Mesenchymal stem cell (in vitro differentiated cells and primary cell): ENCODE measurements at regions not wholly inside any gene's neighbourhood (a gene's known extent, or its start where the extent isn't known, plus 50 kb on each side); places are given as distances from the start of the nearest gene placed in this dataset.

Experiments used
- DNase-seq: peaks from one replicate; pipeline ENCODE4 v3.0.0-alpha.2; 2013
- H2AFZ ChIP-seq: one replicate; pipeline ENCODE4 v1.6.1; 2013; ENCODE audit warnings: low read depth, mild to moderate bottlenecking, control low read depth, inconsistent platforms, low read length, moderate library complexity
- H2AK5ac ChIP-seq: 2 replicates; pipeline ENCODE4 v1.6.1; 2013; ENCODE audit warnings: low read length, moderate library complexity, mild to moderate bottlenecking, inconsistent platforms; ENCODE audit not compliant: severe bottlenecking
- H2BK120ac ChIP-seq: one replicate; pipeline ENCODE4 v1.6.1; 2013; ENCODE audit warnings: low read depth, mild to moderate bottlenecking, inconsistent platforms, low read length, moderate library complexity
- H2BK12ac ChIP-seq, 2 experiments: one replicate each; pipeline ENCODE4 v1.6.1; 2013; ENCODE audit warnings: inconsistent platforms in 2 of 2, low read length in 2 of 2, mild to moderate bottlenecking in 2 of 2, moderate library complexity in 2 of 2, control low read depth in 1 of 2
- H2BK15ac ChIP-seq: one replicate; pipeline ENCODE4 v1.6.1; 2013; ENCODE audit warnings: mild to moderate bottlenecking, low read depth, inconsistent platforms; ENCODE audit not compliant: poor library complexity, severe bottlenecking
- H2BK5ac ChIP-seq: 2 replicates; pipeline ENCODE4 v1.6.1; 2013; ENCODE audit warnings: low read depth, mild to moderate bottlenecking, low read length, control low read depth, inconsistent platforms; ENCODE audit not compliant: poor library complexity, severe bottlenecking
- H3K14ac ChIP-seq, 2 experiments: one replicate each; pipeline ENCODE4 v1.6.1; 2013; ENCODE audit warnings: inconsistent platforms in 2 of 2, low read length in 2 of 2, control low read depth in 1 of 2, mild to moderate bottlenecking in 1 of 2, moderate library complexity in 1 of 2
- H3K18ac ChIP-seq, 2 experiments: one replicate each; pipeline ENCODE4 v1.6.1; 2013; ENCODE audit warnings: inconsistent platforms in 2 of 2, low read length in 2 of 2, control low read depth in 1 of 2, low read depth in 1 of 2, mild to moderate bottlenecking in 1 of 2
- H3K23ac ChIP-seq, 2 experiments: one replicate each; pipeline ENCODE4 v1.6.1; 2013; ENCODE audit warnings: inconsistent platforms in 2 of 2, low read length in 2 of 2, mild to moderate bottlenecking in 2 of 2, moderate library complexity in 2 of 2, control low read depth in 1 of 2
- H3K27ac ChIP-seq: 2 replicates; pipeline ENCODE4 v1.5.1; 2013; ENCODE audit warnings: mild to moderate bottlenecking, moderate library complexity, low read length, control low read depth, inconsistent platforms; ENCODE audit not compliant: poor library complexity, severe bottlenecking
- H3K27me3 ChIP-seq, 2 experiments: 2 replicates each; pipeline versions ENCODE4 v1.6.1 to v1.7.0; 2013; ENCODE audit warnings: low read length in 2 of 2, mild to moderate bottlenecking in 2 of 2, moderate library complexity in 2 of 2, control low read depth in 1 of 2, inconsistent platforms in 1 of 2; ENCODE audit not compliant: control insufficient read depth in 1 of 2, insufficient read depth in 1 of 2
- H3K36me3 ChIP-seq, 2 experiments: 2 replicates each; pipeline versions ENCODE4 v1.6.1 to v1.7.0; 2013; ENCODE audit warnings: low read length in 2 of 2, control low read depth in 1 of 2, inconsistent platforms in 1 of 2, low read depth in 1 of 2, mild to moderate bottlenecking in 1 of 2; ENCODE audit not compliant: insufficient read depth in 2 of 2, control insufficient read depth in 1 of 2
- H3K4ac ChIP-seq, 2 experiments: one replicate each; pipeline ENCODE4 v1.6.1; 2013; ENCODE audit warnings: inconsistent platforms in 2 of 2, low read length in 2 of 2, mild to moderate bottlenecking in 2 of 2, moderate library complexity in 2 of 2, control low read depth in 1 of 2, low read depth in 1 of 2
- H3K4me1 ChIP-seq: 2 replicates; pipeline ENCODE4 v1.6.1; 2013; ENCODE audit warnings: low read depth, low read length, control low read depth; ENCODE audit not compliant: control insufficient read depth, insufficient read depth
- H3K4me2 ChIP-seq: 2 replicates; pipeline ENCODE4 v1.6.1; 2013; ENCODE audit warnings: low read length, mild to moderate bottlenecking, inconsistent platforms; ENCODE audit not compliant: poor library complexity, severe bottlenecking
- H3K4me3 ChIP-seq, 2 experiments: 2 replicates each; pipeline versions ENCODE4 v1.5.1 to v1.7.0; 2013; ENCODE audit warnings: low read length in 2 of 2, mild to moderate bottlenecking in 2 of 2, control low read depth in 1 of 2, low read depth in 1 of 2; ENCODE audit not compliant: insufficient read depth in 1 of 2
- H3K79me1 ChIP-seq: replicated peaks from 2 replicates; pipeline ENCODE4 v1.6.1; 2013; ENCODE audit warnings: mild to moderate bottlenecking, control low read depth, low read length, inconsistent platforms; ENCODE audit not compliant: poor library complexity, severe bottlenecking
- H3K9ac ChIP-seq: 2 replicates; pipeline ENCODE4 v1.7.0; 2013; ENCODE audit warnings: mild to moderate bottlenecking, low read length, moderate library complexity
- H3K9me3 ChIP-seq: 2 replicates; pipeline ENCODE4 v1.7.0; 2013; ENCODE audit warnings: mild to moderate bottlenecking, low read length; ENCODE audit not compliant: control insufficient read depth
- H4K8ac ChIP-seq: one replicate; pipeline ENCODE4 v1.6.1; 2013; ENCODE audit warnings: inconsistent platforms, mild to moderate bottlenecking, low read length, moderate library complexity
- H4K91ac ChIP-seq: one replicate; pipeline ENCODE4 v1.6.1; 2013; ENCODE audit warnings: mild to moderate bottlenecking, low read length, inconsistent platforms
- WGBS: methylation state at CpG from one replicate; pipeline ENCODE4 v1.1.7; 2013; ENCODE audit warnings: mixed read lengths; 5-methylcytosine and 5-hydroxymethylcytosine counted together

DNA sequence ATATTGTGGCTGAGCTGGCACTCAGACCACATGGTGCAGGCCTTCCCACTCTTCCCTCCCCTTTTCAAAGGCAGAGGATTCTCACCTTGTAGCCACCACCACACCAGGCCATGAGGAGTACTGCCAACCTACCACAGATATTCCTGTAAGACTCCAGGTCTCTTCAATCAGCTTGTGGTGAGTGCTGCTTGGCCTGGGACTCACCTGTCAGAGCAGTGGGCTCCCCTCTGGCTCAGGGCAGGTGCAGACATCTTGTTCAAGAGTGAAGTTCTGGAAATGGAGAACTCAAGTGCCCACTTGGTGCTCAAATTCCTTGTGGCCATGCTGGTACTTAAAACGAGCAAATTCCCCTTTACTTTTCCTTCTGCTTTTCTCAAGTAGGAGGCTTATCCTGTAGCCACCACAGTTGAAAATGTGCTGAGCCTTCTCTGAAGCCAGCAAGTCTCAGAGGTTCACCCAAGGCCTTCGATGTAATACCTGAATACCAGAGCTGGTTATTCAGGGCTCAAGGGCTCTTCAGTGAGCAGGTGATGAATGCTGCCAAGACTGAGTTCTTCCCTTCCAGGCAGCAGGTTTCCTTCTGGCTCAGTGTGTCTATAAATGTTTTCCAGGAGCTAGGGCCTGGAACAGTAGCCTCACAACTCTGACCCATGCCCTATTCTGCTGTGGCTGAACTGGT is 212.9 kb downstream of the TEX13C start:
- Histone ChIP-seq H4K91ac (no peak overlapping the region), H3K36me3 (no peaks in the 10 kb centered on the region), H3K14ac (no peak overlapping the region), H3K9ac (no peak overlapping the region), H3K79me1 (no peaks in the 10 kb centered on the region), H2AFZ (no peak overlapping the region), H3K4me3 (no peak overlapping the region), H2BK5ac (no peak overlapping the region), H4K8ac (no peak overlapping the region), H3K23ac (no peak overlapping the region), H3K27ac (no peak overlapping the region), H2BK12ac (no peak overlapping the region), H3K4ac (no peak overlapping the region), H3K4me2 (no peak overlapping the region), H3K18ac (no peak overlapping the region), H3K9me3 (peaks cover 4% of the 10 kb centered on the region), H2AK5ac (no peak overlapping the region), H2BK120ac (no peak overlapping the region), H2BK15ac (no peak overlapping the region), H3K4me1 (no peaks in the 10 kb centered on the region), H3K27me3 (no peaks in the 10 kb centered on the region)
- DNase-seq, result no peak
- 53% methylated on average over 2 of the region's 2 CpGs for WGBS

DNA sequence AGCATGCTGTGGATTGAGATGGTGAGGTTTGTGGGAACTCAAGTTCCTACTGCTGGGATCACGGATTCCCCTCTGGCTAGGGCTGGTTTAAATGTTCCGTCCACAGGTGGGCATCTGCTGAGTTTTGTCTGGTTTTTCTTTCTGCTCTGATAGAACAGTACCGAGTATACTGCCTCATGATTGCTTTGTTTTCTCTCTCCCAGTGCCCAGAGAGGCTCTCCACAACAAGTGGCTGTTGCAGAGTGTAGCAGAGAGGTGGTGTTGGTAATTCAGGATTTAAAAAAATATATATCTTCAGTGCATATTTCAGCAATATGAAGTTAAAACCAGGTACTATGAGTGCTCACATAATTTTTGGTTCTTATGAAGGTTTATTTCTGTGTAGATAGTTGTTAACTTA is 213.7 kb downstream of the TEX13C start:
- WGBS, result 60% methylated on average over 1 of the region's 3 CpGs

DNA sequence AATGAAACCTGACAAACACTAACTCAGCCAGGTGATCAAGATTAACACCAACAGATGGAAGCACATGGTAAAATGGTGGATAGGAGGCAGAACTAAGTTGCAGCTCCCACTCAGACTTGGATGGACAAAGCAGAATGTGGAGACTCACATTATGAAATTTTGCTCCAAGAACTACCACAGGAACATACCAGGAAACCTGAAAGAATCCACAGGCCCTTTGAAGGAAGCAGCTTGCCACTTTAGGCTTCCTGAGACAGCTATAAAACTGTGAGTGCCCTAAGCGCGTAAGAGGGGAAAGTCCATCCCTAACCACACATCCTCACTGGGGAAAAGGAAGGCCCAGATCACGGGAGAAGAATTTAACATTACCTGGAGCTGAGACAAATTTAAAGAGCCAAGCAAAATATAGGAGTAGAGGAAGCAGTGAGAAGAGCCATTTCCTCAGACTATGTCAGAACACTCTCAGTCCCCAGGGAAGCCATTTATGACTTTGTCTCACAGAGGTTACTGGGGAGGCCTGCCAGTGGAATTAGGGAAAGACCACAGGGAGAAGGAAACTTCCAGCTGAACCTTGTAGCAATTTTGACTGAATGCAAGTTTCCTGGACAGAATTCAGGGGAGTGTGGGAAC is 224.5 kb downstream of the TEX13C start:
- WGBS, result 58% methylated on average over 2 of the region's 3 CpGs
- Histone ChIP-seq H3K9me3 (peaks cover 12% of the 10 kb centered on the region), H3K4me3 (no peak overlapping the region), H3K18ac (no peak overlapping the region), H3K14ac (no peak overlapping the region), H3K27ac (no peak overlapping the region), H3K23ac (no peak overlapping the region), H3K9ac (no peak overlapping the region), H3K27me3 (no peaks in the 10 kb centered on the region), H3K79me1 (no peaks in the 10 kb centered on the region), H4K8ac (no peak overlapping the region), H2BK12ac (no peak overlapping the region), H3K4me2 (no peak overlapping the region), H3K36me3 (no peaks in the 10 kb centered on the region), H2AK5ac (no peak overlapping the region), H3K4me1 (no peaks in the 10 kb centered on the region), H4K91ac (no peak overlapping the region), H2BK15ac (no peak overlapping the region), H2AFZ (no peak overlapping the region), H2BK5ac (no peak overlapping the region), H3K4ac (no peak overlapping the region), H2BK120ac (no peak overlapping the region)
- DNase-seq, result no peak

More for the DNA sequence above, 213.7 kb downstream of the TEX13C start:
- H2AK5ac ChIP-seq, result no peak overlapping the region
- no peak overlapping the region for H3K9ac ChIP-seq
- H3K9me3 ChIP-seq, result peaks cover 4% of the 10 kb centered on the region
- H3K27me3 ChIP-seq, result no peaks in the 10 kb centered on the region
- H3K14ac ChIP-seq, result no peak overlapping the region
- H4K91ac ChIP-seq, result no peak overlapping the region
- H3K36me3 ChIP-seq, result no peaks in the 10 kb centered on the region
- H3K23ac ChIP-seq, result no peak overlapping the region
- no peak overlapping the region for H3K4me2 ChIP-seq
- no peak overlapping the region for H2BK120ac ChIP-seq
- H2BK5ac ChIP-seq, result no peak overlapping the region
- H2AFZ ChIP-seq, result no peak overlapping the region
- H2BK15ac ChIP-seq, result no peak overlapping the region
- no peak overlapping the region for H2BK12ac ChIP-seq
- H3K4me3 ChIP-seq, result no peak overlapping the region
- DNase-seq, result no peak
- no peak overlapping the region for H3K18ac ChIP-seq
- no peaks in the 10 kb centered on the region for H3K4me1 ChIP-seq
- no peak overlapping the region for H4K8ac ChIP-seq
- H3K4ac ChIP-seq, result no peak overlapping the region
- H3K27ac ChIP-seq, result no peak overlapping the region
- H3K79me1 ChIP-seq, result no peaks in the 10 kb centered on the region

DNA sequence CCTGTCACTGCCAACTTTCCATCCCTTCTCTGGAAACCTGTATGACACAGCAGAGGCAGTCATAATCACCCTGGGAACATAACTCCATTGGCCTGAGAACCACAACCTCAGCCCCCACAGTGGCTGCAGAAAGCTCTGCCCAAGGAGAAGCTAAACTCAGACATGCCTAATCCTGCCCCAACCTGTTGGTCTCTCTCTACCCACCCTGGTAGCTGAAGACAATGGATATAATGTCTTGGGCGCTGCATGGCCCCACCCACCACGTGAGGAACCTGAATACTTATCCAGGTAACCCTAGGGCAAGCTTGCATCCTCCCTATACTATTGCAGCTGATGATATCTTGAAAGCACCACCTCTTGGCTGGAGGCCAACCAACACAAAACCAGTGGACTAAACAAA is 225.2 kb downstream of the TEX13C start:
- Histone ChIP-seq H3K23ac (no peak overlapping the region), H3K27me3 (no peaks in the 10 kb centered on the region), H3K36me3 (no peaks in the 10 kb centered on the region), H3K9me3 (peaks cover 12% of the 10 kb centered on the region), H4K91ac (no peak overlapping the region), H3K27ac (no peak overlapping the region), H2AFZ (no peak overlapping the region), H3K79me1 (no peaks in the 10 kb centered on the region), H3K4me3 (no peak overlapping the region), H3K14ac (no peak overlapping the region), H2BK12ac (no peak overlapping the region), H3K4me1 (no peaks in the 10 kb centered on the region), H4K8ac (no peak overlapping the region), H2BK120ac (no peak overlapping the region), H2BK15ac (no peak overlapping the region), H3K4ac (no peak overlapping the region), H3K18ac (no peak overlapping the region), H3K9ac (no peak overlapping the region), H3K4me2 (no peak overlapping the region), H2BK5ac (no peak overlapping the region), H2AK5ac (no peak overlapping the region)
- DNase-seq, result no peak
- 51% methylated on average over 2 of the region's 2 CpGs for WGBS
